ENCODE measurements at regions not wholly inside any gene's neighbourhood (a gene's known extent, or its start where the extent isn't known, plus 50 kb on each side); places are given as distances from the start of the nearest gene placed in this dataset.
"Not testable (repeated sequence)": the region's sequence is repeated elsewhere in the genome, so short reads cannot be mapped to it uniquely, and the experiment has no call there.

DNA sequence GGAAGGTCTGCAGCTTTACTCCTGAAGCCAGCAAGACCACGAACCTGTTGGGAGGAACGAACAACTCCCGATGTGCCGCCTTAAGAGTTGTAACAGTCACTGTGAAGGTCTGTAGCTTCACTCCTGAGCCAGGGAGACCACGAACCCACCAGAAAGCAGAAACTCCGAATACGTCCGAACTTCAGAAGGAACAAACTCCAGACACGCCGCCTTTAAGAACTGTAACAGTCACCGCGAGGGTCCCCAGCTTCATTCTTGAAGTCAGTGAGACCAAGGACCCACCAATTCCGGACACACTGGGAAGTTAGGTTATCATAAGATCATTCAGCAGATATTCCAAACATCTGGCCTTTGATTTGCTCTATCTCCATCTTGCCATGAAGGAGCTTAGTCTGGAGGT is 1623.0 kb downstream of the SLITRK1 start:
- intact Hi-C loops (cut with DNase I), result no loop called here

DNA sequence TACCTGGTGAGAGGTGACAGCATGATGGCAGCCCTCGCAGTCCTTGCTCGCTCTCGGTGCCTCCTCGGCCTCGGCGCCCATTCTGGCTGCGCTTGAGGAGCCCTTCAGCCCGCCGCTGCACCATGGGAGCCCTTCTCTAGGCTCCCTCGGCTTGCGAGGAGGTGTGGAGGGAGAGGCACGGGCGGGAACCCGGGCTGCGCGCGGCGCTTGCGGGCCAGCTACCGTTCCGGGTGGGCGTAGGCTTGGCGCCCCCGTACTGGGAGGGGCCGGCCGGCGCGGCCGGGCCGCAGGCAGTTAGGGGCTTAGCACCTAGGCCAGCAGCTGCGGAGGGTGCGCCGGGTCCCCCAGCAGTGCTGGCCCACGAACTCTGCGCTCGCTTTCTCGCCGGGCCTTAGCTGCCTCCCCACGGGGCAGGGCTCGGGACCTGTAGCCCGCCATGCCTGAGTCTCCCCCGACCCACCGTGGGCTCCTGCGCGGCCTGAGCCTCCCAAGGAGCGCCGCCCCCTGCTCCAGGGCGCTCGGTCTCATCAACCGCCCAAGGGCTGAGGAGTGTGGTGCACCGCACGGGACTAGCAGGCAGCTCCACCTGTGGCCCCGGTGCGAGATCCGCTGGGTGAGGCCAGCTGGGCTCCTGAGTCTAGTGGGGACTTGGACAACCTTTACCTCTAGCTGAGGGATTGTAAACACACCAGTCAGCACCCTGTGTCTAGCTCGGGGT is 1624.3 kb downstream of the SLITRK1 start:
- DNase-seq (ENCODE audit: low spot score), result no peak
- intact Hi-C loops (cut with DNase I), result no loop called here

More for the DNA sequence above, 1623.0 kb downstream of the SLITRK1 start:
- DNase-seq (ENCODE audit: low spot score), result no peak

DNA sequence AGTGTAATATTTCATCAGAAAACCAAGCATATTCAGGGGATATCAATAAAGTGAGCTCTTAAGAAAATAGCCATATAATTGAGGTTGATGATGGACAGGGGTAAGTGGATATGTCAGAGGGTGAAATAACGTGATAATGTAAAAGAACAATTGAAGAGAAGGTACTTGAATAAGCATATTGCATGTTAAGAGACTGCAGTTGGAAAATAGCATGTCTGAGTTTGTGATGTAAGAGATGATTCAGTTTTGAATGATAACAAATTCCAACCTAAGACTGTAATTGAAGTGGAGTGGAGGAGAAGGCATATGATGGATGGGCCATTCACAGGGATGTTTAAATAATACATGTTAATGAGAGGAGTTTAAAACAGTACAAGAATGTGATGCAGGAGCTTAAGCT is 1633.5 kb downstream of the SLITRK1 start:
- intact Hi-C loops (cut with DNase I), result no loop called here
- no peak for DNase-seq (ENCODE audit: low spot score)

DNA sequence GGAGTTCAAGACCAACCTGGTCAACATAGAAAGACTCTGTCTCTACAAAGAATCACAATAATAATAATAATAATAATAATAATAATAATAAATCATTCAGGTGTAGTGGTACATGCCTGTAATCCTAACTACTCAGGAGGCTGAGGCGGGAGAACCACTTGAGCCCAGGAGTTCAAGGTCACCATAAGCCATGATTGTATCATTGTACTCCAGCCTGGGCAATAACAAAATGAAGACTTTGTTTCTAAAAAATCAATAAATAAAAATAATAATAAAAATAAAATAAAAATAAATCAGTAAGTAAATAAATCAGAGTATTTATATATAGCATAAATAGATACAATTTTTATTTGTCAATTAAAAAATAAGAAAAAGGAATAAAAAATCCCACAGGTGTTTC is 1636.4 kb downstream of the SLITRK1 start:
- no peak for DNase-seq (ENCODE audit: low spot score)
- intact Hi-C loops (cut with DNase I), result no loop called here

DNA sequence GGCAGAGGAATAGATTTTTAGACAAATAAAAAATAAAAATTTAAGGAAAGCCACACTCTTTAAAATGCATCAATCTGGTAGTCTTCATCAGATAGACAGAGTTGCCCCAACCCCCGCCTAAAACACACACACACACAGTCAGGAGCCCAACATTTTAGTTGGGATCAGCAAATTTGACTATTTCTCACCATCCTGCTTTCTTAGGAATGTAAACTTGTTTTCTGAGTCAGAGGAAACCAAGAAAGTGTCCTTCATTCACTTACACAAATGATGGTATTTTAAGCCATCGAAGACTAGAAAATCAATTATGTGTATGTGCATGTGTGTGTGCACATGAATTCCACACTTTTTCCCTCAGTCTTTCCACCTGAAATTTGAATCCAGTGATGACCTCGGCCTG is 1657.5 kb downstream of the SLITRK1 start:
- intact Hi-C loops (cut with DNase I), result no loop called here
- no peak for DNase-seq (ENCODE audit: low spot score)

DNA sequence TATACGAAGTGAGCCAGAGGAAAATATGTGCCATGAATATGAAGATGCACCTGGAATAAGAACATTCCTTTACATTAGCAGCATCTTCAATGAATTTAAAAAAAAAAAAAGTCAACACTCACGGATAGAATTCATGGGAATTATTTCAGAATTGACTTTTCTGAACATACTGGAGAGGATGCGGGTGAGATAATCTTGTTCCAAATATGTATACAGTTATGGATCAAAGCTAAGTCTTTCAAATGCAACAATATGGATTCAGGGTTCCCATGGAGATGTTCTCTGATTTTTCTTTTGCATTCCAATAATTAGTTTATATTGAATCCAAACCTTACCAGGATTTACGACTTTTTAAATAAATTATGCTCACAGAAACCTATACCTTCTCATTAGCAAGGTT is 1660.7 kb downstream of the SLITRK1 start:
- DNase-seq (ENCODE audit: low spot score), result no peak
- intact Hi-C loops (cut with DNase I), result no loop called here

DNA sequence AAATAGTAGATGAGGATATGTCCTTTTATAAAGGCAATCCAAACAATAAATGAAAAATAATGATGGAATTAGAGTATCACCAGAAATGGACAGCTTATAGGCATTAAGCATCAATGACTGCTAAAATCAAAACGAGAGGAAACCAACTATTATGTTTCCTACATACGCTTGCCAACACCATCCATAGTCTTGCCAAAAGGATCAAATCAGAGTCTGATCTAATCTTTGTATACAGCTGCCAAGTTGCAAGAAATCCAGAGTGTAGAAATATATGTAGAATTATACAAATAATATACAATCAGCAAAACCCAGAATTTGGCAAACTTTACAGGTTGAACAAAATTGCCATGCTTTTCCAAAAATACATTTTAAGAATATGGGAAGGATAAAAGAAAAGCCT is 1661.6 kb downstream of the SLITRK1 start:
- no peak for DNase-seq (ENCODE audit: low spot score)
- intact Hi-C loops (cut with DNase I), result no loop called here

DNA sequence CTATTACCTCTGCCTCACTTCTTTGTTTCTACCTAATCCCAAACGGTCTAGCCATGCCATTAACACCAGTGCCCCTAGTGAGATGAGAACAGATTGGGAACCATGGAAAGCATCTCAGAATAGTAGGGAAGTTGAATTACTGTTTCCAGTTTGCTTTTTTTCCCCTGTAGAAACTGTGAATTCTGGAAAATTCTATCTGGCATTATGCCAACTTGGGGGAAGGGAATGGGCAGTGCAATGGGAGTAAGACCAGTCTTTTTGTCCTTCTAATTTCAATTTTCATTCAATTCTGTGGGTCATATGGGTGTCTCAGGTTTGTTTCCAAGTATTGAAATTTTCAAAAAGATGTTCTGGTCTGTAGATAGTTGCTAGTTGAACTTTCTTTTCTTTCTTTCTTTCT is 1666.1 kb downstream of the SLITRK1 start:
- DNase-seq (ENCODE audit: low spot score), result no peak
- intact Hi-C loops (cut with DNase I), result no loop called here

DNA sequence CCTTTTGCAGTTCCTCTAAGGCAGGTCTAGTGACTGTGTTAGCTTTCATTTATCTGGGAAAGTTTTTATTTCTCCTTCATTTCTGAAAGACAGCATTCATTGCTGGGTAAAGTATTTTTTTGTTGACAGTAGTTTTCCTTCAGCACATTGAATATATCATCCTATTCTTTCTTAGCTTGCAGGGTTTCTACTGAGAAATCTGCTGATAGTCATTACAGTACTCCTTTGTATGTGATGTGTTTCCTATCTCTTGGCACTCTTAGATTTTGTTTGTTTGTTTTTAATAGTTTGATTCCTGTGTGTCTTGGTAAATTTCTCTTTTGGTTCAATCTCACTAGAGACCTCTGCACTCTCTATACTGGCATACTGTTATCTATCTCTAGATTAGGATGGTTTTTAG is 1667.9 kb downstream of the SLITRK1 start:
- no peak for DNase-seq (ENCODE audit: low spot score)
- intact Hi-C loops (cut with DNase I), result no loop called here

DNA sequence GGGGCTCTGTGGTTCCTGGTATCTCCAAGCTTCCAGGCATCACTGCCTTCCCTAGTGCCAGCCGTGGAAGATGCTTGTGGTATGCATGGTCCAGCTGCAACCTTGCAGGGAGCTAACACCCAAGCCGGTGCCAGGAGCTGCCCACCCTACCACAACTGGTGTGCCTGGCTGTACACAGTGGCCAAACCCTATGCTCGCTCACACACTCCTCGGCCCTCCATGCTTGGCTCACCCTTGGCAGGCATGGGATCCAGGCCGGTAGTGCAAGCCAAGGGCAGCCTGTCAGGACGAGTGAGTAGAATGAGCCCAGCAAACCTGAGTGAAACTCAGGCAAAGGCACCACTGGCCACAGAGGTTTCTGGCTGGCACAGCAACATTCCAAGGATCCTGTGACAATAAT is 1676.0 kb downstream of the SLITRK1 start:
- intact Hi-C loops (cut with DNase I), result no loop called here

DNA sequence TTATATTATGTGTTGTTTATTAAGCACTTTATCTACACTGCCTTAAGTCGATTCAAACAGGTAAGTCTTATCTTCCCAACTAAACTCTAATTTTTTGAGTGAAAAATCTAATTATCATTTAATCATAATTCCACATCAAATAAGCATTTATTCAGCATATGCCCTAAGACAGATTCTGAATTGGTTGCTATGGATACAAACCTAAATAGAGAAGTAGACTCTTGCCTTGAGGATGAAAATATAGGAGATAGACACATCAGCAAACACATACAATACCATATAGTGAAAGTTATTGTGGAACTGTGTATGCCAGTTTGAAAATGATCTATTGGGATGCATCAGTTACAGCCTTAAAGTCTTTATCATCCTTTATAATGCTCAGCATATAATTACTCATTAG is 1679.9 kb downstream of the SLITRK1 start:
- intact Hi-C loops (cut with DNase I), result no loop called here

More for the DNA sequence above, 1676.0 kb downstream of the SLITRK1 start:
- DNase-seq (ENCODE audit: low spot score), result peak; percentile 69

DNA sequence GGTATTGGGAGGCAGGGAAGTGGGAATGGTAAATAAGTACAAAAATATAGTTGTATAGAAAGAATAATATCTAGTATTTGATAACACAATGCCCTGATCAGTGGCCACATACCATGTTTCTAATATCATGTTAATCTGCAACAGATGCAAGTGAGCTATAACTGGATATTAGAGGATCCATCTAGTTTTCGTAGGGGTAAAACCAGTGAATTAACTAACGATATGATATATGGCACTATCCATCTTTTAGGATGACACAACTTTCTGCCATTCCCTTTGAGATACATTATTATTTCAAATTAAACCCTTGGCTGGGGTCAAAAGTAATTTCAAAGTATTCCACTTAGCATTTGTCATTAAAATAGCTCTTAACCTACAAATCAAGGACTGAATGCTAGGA is 1686.2 kb downstream of the SLITRK1 start:
- intact Hi-C loops (cut with DNase I), result no loop called here
- DNase-seq (ENCODE audit: low spot score), result no peak

More for the DNA sequence above, 1679.9 kb downstream of the SLITRK1 start:
- DNase-seq (ENCODE audit: low spot score), result no peak

DNA sequence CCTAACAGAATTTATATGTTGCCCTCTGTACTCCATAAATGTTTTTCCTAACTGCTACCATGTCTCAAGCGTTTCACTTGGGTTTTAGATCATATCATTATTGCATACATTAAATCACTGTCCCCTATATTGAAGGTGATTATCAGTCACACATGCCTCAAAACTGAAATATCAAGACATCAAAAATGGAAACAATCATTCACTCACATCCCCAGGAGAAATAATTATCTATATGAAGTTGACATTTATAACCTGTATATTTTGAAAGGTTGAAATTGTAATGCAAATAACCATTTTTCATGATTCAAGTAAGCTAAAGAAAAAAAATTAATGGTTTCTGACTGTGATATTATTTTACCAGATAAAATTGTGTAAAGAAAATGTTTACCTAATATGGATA is 1695.0 kb downstream of the SLITRK1 start:
- no peak for DNase-seq (ENCODE audit: low spot score)
- intact Hi-C loops (cut with DNase I), result no loop called here

DNA sequence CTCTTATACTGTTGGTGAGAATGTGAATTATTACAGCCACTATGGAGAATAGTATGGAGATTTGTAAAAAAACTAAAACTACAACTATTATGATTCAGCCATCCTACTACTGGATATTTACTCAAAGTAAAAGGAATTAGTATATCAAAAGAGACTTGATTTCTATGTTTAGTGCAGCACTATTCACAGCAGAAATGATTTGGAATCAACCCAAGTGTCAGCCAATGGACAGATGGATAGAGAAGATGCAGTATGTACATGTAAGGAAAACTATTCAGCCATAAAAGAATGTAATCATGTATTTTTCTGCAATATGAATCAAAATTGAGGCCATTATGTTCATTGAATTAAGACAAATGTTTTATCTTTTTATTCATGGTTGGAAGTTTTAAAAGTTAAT is 1705.5 kb downstream of the SLITRK1 start:
- intact Hi-C loops (cut with DNase I), result no loop called here
- no peak for DNase-seq (ENCODE audit: low spot score)

DNA sequence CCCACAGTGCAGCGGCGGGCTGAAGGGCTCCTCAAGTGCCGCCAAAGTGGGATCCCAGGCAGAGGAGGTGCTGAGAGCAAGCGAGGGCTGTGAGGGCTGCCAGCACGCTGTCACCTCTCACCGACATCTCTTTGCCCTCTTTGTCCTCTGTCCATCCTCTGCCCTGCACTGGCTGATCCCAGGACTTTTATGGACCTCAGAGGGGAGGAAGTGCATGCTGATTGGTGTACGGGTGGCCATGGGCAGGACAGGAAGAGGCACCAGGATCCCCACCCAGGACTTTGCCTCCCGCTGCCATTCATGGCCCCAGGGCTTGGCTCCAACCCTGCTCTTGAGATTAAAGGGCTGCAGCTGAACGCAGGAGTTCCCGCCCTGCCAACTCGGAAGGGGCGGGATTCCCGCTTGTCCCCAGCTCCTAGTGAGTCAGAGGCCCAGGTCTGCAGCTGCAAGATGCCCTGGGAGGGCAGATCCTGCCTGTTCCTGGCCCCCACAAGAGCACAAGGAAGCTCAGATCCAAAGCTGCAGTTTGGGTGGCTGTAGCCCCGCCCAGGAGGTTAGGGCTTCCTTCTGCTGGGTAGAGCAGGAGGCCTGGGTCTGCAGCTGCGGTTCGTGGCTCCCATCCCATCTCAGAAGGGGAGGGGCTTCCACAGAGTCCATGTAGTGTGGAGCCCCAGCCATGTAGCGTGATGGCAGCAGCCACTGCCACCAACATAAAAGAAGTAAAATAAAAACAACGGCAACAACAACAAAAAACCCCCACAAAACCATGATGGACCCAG is 1716.7 kb downstream of the SLITRK1 start:
- peak; percentile 81 for DNase-seq (ENCODE audit: low spot score)
- intact Hi-C loops (cut with DNase I), result no loop called here

DNA sequence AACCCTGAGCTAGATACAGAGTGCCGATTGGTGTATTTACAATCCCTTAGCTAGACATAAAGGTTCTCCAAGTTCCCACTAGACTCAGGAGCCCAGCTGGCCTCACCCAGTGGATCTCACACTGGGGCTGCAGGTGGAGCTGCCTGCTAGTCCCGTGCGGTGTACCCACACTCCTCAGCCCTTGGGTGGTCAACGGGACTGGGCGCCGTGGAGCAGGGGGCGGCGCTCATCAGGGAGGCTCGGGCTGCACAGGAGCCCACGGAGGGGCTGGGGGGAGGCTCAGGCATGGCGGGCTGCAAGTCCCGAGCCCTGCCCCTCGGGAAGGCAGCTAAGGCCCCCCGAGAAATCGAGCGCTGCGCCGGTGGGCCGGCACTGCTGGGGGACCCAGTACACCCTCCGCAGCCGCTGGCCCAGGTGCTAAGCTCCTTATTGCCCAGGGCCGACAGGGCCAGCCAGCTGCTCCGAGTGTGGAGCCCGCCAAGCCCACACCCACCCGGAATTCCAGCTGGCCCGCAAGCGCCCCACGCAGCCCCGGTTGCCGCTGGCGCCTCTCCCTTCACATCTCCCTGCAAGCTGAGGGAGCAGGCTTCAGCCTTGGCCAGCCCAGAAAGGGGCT is 1717.4 kb downstream of the SLITRK1 start:
- intact Hi-C loops (cut with DNase I), result not testable (repeated sequence)
- DNase-seq (ENCODE audit: low spot score), result peak; percentile 73

DNA sequence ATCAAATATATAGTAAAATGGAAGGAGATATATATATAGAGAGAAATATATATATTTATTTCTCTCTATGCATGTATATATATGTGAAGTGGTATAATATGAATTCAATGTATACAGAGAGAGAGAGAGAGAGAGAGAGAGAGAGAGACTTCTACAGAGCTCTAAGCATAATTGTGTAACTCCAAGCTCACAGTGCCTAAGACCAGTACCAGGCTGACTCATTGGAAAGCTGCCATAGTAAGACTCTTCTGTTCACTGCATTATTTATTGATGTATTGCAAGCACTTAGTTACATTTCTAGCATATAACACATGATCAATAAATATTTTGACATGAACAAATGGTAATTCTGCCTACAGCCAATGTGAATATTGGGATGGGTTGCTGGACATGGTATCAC is 1734.7 kb downstream of the SLITRK1 start:
- intact Hi-C loops (cut with DNase I), result no loop called here
- DNase-seq (ENCODE audit: low spot score), result no peak

DNA sequence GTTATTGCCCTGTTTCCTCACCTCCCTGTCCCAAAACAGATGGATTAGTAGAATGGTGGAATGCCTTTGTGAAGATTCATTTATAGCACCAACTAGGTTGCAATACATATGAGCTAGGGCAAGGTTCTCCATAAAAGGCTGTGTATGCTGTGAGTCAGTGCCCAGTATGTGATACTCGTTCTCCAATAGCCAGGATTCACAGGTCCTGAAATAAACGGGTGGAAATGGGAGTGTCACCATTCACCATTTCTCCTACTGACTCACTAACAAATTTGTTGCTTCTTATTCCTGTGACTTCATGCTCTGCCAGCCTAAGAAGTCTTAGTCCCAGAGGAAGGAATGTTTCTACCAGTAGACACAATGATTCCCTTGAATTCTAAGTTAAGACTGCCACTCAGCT is 1745.4 kb downstream of the SLITRK1 start:
- DNase-seq (ENCODE audit: low spot score), result no peak
- intact Hi-C loops (cut with DNase I), result no loop called here

DNA sequence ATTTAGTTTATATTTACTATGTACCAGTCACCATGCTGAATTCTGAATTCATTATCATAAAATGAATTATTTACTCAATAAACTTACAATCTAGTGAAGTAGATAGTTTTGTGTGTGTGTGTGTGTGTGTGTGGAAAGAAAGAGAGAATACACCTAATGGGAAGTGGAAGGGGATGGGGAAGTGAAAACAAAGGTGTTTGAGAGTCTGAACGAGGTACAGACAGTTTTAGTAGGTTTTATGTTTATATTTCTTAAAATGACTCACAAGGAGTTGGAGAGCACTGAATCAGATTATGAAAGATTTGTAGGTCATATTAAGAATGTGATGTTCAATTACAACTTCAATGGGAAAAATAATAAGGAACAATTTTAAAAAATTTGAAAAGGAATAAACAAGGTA is 1753.0 kb downstream of the SLITRK1 start:
- DNase-seq (ENCODE audit: low spot score), result no peak
- intact Hi-C loops (cut with DNase I), result no loop called here

DNA sequence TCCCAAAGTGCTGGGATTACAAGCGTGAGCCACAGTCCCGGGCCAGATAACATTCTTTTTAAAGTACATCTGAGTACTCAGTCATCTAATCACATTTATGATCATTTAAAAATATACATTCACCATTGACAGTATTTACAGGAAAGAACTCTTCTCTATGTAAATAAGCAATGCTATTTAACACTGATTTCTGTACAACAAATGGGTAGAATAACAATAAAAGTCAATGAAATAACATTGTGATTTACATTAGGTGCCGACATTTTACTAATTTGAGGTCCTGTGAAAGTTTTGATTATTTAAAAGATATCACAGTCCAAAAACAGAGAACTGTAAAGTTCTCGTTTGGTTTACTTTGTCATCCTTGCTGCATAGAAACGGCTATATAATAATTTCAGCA is 1763.7 kb downstream of the SLITRK1 start:
- intact Hi-C loops (cut with DNase I), result no loop called here
- no peak for DNase-seq (ENCODE audit: low spot score)
